AG09309 (cell line): ENCODE measurements at regions not wholly inside any gene's neighbourhood (a gene's known extent, or its start where the extent isn't known, plus 50 kb on each side); places are given as distances from the start of the nearest gene placed in this dataset.

ENCODE experiments used
- DNase-seq: peaks from one replicate; pipeline ENCODE4 v3.0.0-alpha.2; 2010; ENCODE audit warnings: low read depth
- H3K4me3 ChIP-seq: 2 replicates; pipeline ENCODE4 v1.5.1; 2011; ENCODE audit warnings: mild to moderate bottlenecking, low read depth, low read length, moderate library complexity; ENCODE audit not compliant: control insufficient read depth
- CTCF ChIP-seq: IDR thresholded peaks from 2 replicates; pipeline ENCODE4 v1.5.1; 2011; ENCODE audit warnings: mild to moderate bottlenecking, low read depth, low read length, inconsistent platforms; ENCODE audit not compliant: insufficient read depth, control insufficient read depth; ENCODE audit errors: missing control alignments

GRCh38 chr1:242828828-242829227 is 304.3 kb upstream of the PLD5 start:
- no peak for TF ChIP-seq CTCF
- no peak for DNase-seq
- H3K4me3 ChIP-seq = no peak overlapping the region

- H3K4me3 ChIP-seq = no peak overlapping the region
Measured at GRCh38 chr1:242828199-242828598, 303.7 kb upstream of the PLD5 start.

GRCh38 chr1:242827538-242827937 is 303.0 kb upstream of the PLD5 start:
- no peak for DNase-seq
- TF ChIP-seq CTCF = no peak
- H3K4me3 ChIP-seq = no peak overlapping the region

More at GRCh38 chr1:242828199-242828598, 303.7 kb upstream of the PLD5 start:
- TF ChIP-seq CTCF = no peak
- DNase-seq = no peak

GRCh38 chr1:242826701-242827336 is 302.3 kb upstream of the PLD5 start:
- TF ChIP-seq CTCF = no peak
- no peak overlapping the region for H3K4me3 ChIP-seq

GRCh38 chr1:242824435-242824834 is 299.9 kb upstream of the PLD5 start:
- no peak for DNase-seq
- H3K4me3 ChIP-seq = no peak overlapping the region
- no peak for TF ChIP-seq CTCF

More at GRCh38 chr1:242826701-242827336, 302.3 kb upstream of the PLD5 start:
- no peak for DNase-seq

GRCh38 chr1:242813490-242814091 is 289.1 kb upstream of the PLD5 start:
- DNase-seq = no peak
- no peak overlapping the region for H3K4me3 ChIP-seq
- no peak for TF ChIP-seq CTCF
